Neural crest cell (in vitro differentiated cells): ENCODE measurements at regions not wholly inside any gene's neighbourhood (a gene's known extent, or its start where the extent isn't known, plus 50 kb on each side); places are given as distances from the start of the nearest gene placed in this dataset.

Source experiments
- DNase-seq: peaks from one replicate; pipeline ENCODE4 v3.0.0; 2021; ENCODE audit warnings: low read depth, mixed read lengths, low spot score
- H3K27ac Mint-ChIP-seq: one replicate; pipeline ENCODE4 v1.8.0; 2021; ENCODE audit warnings: mild to moderate bottlenecking, mixed read lengths; ENCODE audit not compliant: unreplicated experiment
- H3K27me3 Mint-ChIP-seq: 2 replicates; pipeline ENCODE4 v1.8.0; 2021; ENCODE audit warnings: low read depth, mild to moderate bottlenecking, mixed read lengths
- H3K36me3 Mint-ChIP-seq: 2 replicates; pipeline ENCODE4 v1.8.0; 2021; ENCODE audit warnings: low read depth, mild to moderate bottlenecking, mixed read lengths
- H3K4me1 Mint-ChIP-seq: 2 replicates; pipeline ENCODE4 v1.8.0; 2021; ENCODE audit warnings: mixed read lengths
- H3K4me3 Mint-ChIP-seq: one replicate; pipeline ENCODE4 v1.8.0; 2021; ENCODE audit warnings: mild to moderate bottlenecking, mixed read lengths
- H3K9me3 Mint-ChIP-seq: 2 replicates; pipeline ENCODE4 v1.8.0; 2021; ENCODE audit warnings: mixed read lengths
- TF ChIP-seq, protein P1 (sequence below): fragments of 200-600 bp; sonication (generic); conservative IDR thresholded peaks from 2 replicates; pipeline ENCODE4 v1.5.0; 2021; ENCODE audit warnings: antibody characterized with exemption, mild to moderate bottlenecking

DNA sequence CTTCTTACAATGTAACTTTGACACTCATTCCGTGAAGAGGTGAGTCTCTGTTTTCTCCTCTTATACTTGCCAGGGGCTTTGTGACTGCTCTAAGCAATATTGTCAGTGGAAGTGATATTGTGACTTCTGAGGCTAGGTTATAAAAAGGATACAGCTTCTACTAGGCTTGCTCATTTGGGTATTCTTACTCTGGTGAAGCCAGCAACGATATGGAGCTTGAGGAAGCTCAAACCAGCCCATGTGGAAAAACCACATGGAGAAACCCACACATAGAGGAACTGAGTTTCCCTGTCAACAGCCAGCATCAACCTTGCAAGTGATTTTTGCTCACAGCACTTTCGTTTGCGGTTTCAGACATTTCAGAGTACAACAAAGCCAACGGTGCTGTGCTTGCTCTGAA, 149.6 kb upstream of the SEMA3E start:
- no peak overlapping the region for H3K27ac Mint-ChIP-seq
- no peak overlapping the region for H3K4me3 Mint-ChIP-seq
- no peak for DNase-seq
- H3K36me3 Mint-ChIP-seq: no peaks in the 10 kb centered on the region
- TF ChIP-seq, protein P1, sequence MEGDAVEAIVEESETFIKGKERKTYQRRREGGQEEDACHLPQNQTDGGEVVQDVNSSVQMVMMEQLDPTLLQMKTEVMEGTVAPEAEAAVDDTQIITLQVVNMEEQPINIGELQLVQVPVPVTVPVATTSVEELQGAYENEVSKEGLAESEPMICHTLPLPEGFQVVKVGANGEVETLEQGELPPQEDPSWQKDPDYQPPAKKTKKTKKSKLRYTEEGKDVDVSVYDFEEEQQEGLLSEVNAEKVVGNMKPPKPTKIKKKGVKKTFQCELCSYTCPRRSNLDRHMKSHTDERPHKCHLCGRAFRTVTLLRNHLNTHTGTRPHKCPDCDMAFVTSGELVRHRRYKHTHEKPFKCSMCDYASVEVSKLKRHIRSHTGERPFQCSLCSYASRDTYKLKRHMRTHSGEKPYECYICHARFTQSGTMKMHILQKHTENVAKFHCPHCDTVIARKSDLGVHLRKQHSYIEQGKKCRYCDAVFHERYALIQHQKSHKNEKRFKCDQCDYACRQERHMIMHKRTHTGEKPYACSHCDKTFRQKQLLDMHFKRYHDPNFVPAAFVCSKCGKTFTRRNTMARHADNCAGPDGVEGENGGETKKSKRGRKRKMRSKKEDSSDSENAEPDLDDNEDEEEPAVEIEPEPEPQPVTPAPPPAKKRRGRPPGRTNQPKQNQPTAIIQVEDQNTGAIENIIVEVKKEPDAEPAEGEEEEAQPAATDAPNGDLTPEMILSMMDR: no peak
- H3K4me1 Mint-ChIP-seq: no peaks in the 10 kb centered on the region
- H3K9me3 Mint-ChIP-seq: no peaks in the 10 kb centered on the region
- H3K27me3 Mint-ChIP-seq: no peaks in the 10 kb centered on the region

DNA sequence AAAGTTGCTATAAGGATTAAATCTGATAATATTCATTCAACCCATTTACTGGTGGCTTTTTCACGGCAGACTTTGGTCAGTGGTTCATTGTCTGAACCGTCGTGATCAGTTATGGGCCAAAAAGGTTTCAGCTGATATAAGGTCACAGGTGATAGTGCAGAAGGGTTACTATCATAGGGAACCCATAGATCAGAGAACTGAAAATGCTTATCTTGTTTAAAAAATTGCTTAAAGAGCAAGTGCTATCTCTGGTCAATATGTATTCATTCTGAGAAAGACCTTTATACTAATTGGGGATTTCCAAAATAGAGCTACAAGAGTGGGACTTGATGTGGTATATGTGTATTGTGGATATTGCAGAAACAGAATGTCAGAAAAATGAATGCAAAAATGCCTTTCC, 147.8 kb upstream of the SEMA3E start:
- TF ChIP-seq, protein P1: no peak
- no peaks in the 10 kb centered on the region for H3K36me3 Mint-ChIP-seq
- H3K4me1 Mint-ChIP-seq: no peaks in the 10 kb centered on the region
- no peak for DNase-seq
- H3K4me3 Mint-ChIP-seq: no peak overlapping the region
- H3K27ac Mint-ChIP-seq: no peak overlapping the region
- H3K27me3 Mint-ChIP-seq: no peaks in the 10 kb centered on the region
- H3K9me3 Mint-ChIP-seq: no peaks in the 10 kb centered on the region

DNA sequence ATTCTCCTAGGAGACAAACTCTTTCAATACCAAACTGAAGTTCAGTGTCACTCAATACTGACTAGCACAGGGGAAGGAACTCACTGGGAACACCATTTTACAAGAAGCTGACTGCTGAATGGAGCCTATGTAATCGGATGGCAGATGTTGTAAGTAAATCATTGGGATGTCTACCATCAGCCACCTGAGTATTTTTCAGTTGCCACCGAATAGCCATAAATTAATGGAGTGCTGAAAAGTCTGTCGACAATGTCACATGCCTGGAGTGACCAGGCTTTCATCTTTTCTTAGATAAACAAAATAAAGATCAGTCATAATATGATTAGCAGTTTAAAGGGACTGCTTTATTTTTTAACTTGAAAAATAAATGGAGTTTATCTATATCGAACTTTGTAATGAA, 145.9 kb upstream of the SEMA3E start:
- no peak for DNase-seq
- H3K27me3 Mint-ChIP-seq: no peaks in the 10 kb centered on the region
- no peaks in the 10 kb centered on the region for H3K4me1 Mint-ChIP-seq
- TF ChIP-seq, protein P1: no peak
- no peaks in the 10 kb centered on the region for H3K36me3 Mint-ChIP-seq
- no peak overlapping the region for H3K27ac Mint-ChIP-seq
- no peaks in the 10 kb centered on the region for H3K9me3 Mint-ChIP-seq
- H3K4me3 Mint-ChIP-seq: no peak overlapping the region

DNA sequence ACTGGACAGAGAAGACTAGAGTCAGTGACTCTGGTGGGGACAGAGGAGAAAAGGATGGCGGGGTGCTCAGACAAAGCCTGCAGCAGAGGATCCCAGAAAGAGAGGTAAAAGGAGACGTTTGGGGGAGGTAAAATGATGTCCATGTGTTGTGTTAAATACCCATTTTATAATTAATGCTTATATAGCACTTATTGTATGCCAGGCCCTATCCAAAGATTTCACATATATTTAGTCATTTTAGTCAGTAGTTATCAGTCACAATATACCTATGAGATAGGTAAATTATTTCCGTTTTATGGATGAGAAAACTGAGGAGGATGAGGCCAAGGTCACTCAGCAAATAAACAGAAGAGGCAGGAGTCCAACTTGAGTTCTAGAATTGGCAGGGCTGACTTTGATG, 144.6 kb upstream of the SEMA3E start:
- no peak overlapping the region for H3K27ac Mint-ChIP-seq
- H3K36me3 Mint-ChIP-seq: no peaks in the 10 kb centered on the region

DNA sequence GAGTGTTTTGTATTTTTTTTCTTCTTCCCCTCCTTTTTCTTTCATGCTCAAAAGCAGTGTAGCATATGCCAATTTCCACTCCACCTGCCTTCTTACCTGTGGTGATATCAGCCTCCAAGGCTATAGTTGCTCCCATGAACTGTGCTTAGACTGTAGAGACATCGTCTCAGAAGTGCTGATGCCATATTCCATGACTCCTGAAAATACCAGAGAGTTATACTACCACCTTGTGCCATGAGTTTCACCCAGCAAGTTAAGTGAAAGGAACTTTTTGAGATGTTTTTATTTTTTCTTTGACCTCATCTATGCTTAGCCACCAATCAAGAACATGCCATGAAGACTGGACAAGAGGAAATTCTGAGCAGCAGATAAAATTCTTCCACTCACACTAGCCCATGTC, 142.8 kb upstream of the SEMA3E start:
- Mint-ChIP-seq H3K4me3 (no peak overlapping the region), H3K27me3 (no peaks in the 10 kb centered on the region), H3K36me3 (no peaks in the 10 kb centered on the region), H3K4me1 (no peaks in the 10 kb centered on the region), H3K27ac (no peak overlapping the region), H3K9me3 (no peaks in the 10 kb centered on the region)
- TF ChIP-seq, protein P1: no peak
- no peak for DNase-seq

More for the DNA sequence above, 144.6 kb upstream of the SEMA3E start:
- TF ChIP-seq, protein P1: no peak
- Mint-ChIP-seq H3K9me3 (no peaks in the 10 kb centered on the region), H3K4me1 (no peaks in the 10 kb centered on the region), H3K4me3 (no peak overlapping the region), H3K27me3 (no peaks in the 10 kb centered on the region)
- no peak for DNase-seq

DNA sequence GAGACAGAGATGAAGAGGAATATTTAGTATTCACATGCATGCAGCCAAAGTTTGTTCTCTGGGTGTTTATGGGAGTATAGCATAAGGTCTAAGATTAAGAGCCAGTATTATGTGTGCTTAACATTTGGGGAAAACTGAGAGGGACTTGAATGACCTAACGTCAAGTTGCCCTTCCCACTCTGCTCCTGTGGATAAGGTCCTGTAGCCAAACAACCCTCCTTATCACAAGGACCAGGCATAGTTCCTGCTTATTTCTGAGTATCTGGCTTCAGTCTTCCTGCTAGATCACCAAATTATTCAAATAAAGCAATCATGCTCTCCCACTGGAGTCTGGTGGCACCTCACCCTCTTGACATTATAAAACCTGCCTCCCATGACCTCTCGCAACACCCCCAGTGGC, 137.9 kb upstream of the SEMA3E start:
- Mint-ChIP-seq H3K36me3 (no peaks in the 10 kb centered on the region), H3K4me1 (no peaks in the 10 kb centered on the region)

More for the DNA sequence above, 137.9 kb upstream of the SEMA3E start:
- Mint-ChIP-seq H3K9me3 (no peaks in the 10 kb centered on the region), H3K27me3 (no peaks in the 10 kb centered on the region), H3K4me3 (no peak overlapping the region), H3K27ac (no peak overlapping the region)
- DNase-seq: no peak
- TF ChIP-seq, protein P1: no peak
